22Rv1 (cell line): ENCODE measurements at regions not wholly inside any gene's neighbourhood (a gene's known extent, or its start where the extent isn't known, plus 50 kb on each side); places are given as distances from the start of the nearest gene placed in this dataset.

Experiments used
- ZFX ChIP-seq: fragments of 450-650 bp; IDR thresholded peaks from 2 replicates; pipeline ENCODE4 v1.6.1; 2017; ENCODE audit warnings: antibody characterized with exemption, borderline replicate concordance
- TF ChIP-seq, protein P1 (sequence below): fragments of 450-650 bp; IDR thresholded peaks from 2 replicates; pipeline ENCODE4 v1.5.1; 2017; ENCODE audit warnings: mild to moderate bottlenecking

DNA sequence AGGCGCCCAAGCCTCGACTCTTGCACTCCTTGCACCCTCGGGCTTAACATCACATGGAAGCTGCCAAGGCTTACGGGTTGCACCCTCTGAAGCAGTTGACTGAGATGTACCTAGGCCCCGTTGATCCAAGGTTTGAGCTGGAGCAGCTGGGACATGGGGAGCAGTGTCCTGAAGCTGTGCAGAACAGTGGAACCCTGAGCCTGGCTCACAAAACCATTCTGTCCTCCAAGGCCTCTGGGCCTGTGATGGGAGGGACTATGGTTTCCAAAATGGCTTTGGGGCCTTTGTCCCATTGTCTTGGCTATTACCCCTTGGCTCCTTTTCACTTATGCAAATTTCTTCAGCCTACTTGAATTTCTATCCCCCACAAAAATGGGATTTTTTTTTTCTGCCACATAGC lies 454.0 kb downstream of the PIK3C3 start:
- TF ChIP-seq, protein P1, sequence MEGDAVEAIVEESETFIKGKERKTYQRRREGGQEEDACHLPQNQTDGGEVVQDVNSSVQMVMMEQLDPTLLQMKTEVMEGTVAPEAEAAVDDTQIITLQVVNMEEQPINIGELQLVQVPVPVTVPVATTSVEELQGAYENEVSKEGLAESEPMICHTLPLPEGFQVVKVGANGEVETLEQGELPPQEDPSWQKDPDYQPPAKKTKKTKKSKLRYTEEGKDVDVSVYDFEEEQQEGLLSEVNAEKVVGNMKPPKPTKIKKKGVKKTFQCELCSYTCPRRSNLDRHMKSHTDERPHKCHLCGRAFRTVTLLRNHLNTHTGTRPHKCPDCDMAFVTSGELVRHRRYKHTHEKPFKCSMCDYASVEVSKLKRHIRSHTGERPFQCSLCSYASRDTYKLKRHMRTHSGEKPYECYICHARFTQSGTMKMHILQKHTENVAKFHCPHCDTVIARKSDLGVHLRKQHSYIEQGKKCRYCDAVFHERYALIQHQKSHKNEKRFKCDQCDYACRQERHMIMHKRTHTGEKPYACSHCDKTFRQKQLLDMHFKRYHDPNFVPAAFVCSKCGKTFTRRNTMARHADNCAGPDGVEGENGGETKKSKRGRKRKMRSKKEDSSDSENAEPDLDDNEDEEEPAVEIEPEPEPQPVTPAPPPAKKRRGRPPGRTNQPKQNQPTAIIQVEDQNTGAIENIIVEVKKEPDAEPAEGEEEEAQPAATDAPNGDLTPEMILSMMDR, result no peak
- TF ChIP-seq ZFX, result no peak
